ENCODE measurements at regions not wholly inside any gene's neighbourhood (a gene's known extent, or its start where the extent isn't known, plus 50 kb on each side); places are given as distances from the start of the nearest gene placed in this dataset.

- no peak for DNase-seq (ENCODE audit: low spot score)
Measured at GRCh38 chr2:221833966-221834365, 261.9 kb upstream of the EPHA4 start.

- DNase-seq (ENCODE audit: low spot score) = no peak
Measured at GRCh38 chr2:221831051-221831450, 258.9 kb upstream of the EPHA4 start.

GRCh38 chr2:221822416-221822815 lies 250.3 kb upstream of the EPHA4 start:
- DNase-seq (ENCODE audit: low spot score) = no peak

- no peak for DNase-seq (ENCODE audit: low spot score)
Measured at GRCh38 chr2:221818616-221819320, 246.7 kb upstream of the EPHA4 start.

- DNase-seq (ENCODE audit: low spot score) = no peak
Measured at GRCh38 chr2:221817878-221818277, 245.8 kb upstream of the EPHA4 start.

GRCh38 chr2:221817052-221817451 lies 244.9 kb upstream of the EPHA4 start:
- no peak for DNase-seq (ENCODE audit: low spot score)

GRCh38 chr2:221816566-221816965 lies 244.5 kb upstream of the EPHA4 start:
- DNase-seq (ENCODE audit: low spot score) = no peak

- DNase-seq (ENCODE audit: low spot score) = no peak
Measured at GRCh38 chr2:221810650-221811049, 238.5 kb upstream of the EPHA4 start.

- no peak for DNase-seq (ENCODE audit: low spot score)
Measured at GRCh38 chr2:221810245-221810644, 238.1 kb upstream of the EPHA4 start.

GRCh38 chr2:221808488-221808887 lies 236.4 kb upstream of the EPHA4 start:
- no peak for DNase-seq (ENCODE audit: low spot score)

GRCh38 chr2:221807706-221808105 lies 235.6 kb upstream of the EPHA4 start:
- no peak for DNase-seq (ENCODE audit: low spot score)

- DNase-seq (ENCODE audit: low spot score) = no peak
Measured at GRCh38 chr2:221802089-221802488, 230.0 kb upstream of the EPHA4 start.

GRCh38 chr2:221792971-221793521 lies 220.9 kb upstream of the EPHA4 start:
- no peak for DNase-seq (ENCODE audit: low spot score)

- no peak for DNase-seq (ENCODE audit: low spot score)
Measured at GRCh38 chr2:221791844-221792243, 219.7 kb upstream of the EPHA4 start.

- DNase-seq (ENCODE audit: low spot score) = no peak
Measured at GRCh38 chr2:221787561-221787960, 215.5 kb upstream of the EPHA4 start.

GRCh38 chr2:221786297-221786926 lies 214.3 kb upstream of the EPHA4 start:
- DNase-seq (ENCODE audit: low spot score) = no peak

GRCh38 chr2:221780281-221780688 lies 208.2 kb upstream of the EPHA4 start:
- DNase-seq (ENCODE audit: low spot score) = no peak

GRCh38 chr2:221779614-221780067 lies 207.5 kb upstream of the EPHA4 start:
- no peak for DNase-seq (ENCODE audit: low spot score)

GRCh38 chr2:221778025-221778424 lies 205.9 kb upstream of the EPHA4 start:
- DNase-seq (ENCODE audit: low spot score) = no peak

GRCh38 chr2:221777119-221777518 lies 205.0 kb upstream of the EPHA4 start:
- no peak for DNase-seq (ENCODE audit: low spot score)

- DNase-seq (ENCODE audit: low spot score) = no peak
Measured at GRCh38 chr2:221775096-221775495, 203.0 kb upstream of the EPHA4 start.

- no peak for DNase-seq (ENCODE audit: low spot score)
Measured at GRCh38 chr2:221774136-221774535, 202.0 kb upstream of the EPHA4 start.

GRCh38 chr2:221771297-221771696 lies 199.2 kb upstream of the EPHA4 start:
- no peak for DNase-seq (ENCODE audit: low spot score)

Measured in SK-N-DZ (cell line).